CD4-positive, alpha-beta T cell treated with Interferon alpha-2 for 1 hour (primary cell): ENCODE measurements at regions not wholly inside any gene's neighbourhood (a gene's known extent, or its start where the extent isn't known, plus 50 kb on each side); places are given as distances from the start of the nearest gene placed in this dataset.

Source experiments
- DNase-seq, 2 donors: peaks; one replicate each; pipeline ENCODE4 v3.0.0-alpha.2; 2020 to 2022

- DNase-seq = no peak
These were observed 59.0 kb upstream of the IKBKE start for GRCh38 chr1:206411321-206411720.

- no peak for DNase-seq
These were observed 54.3 kb upstream of the IKBKE start for GRCh38 chr1:206415942-206416341.

- DNase-seq = no peak
These were observed 52.3 kb upstream of the IKBKE start for GRCh38 chr1:206417774-206418614.

- no peak for DNase-seq
These were observed 51.0 kb upstream of the IKBKE start for GRCh38 chr1:206419250-206419649.

- DNase-seq = no peak
These were observed 50.5 kb upstream of the IKBKE start for GRCh38 chr1:206419783-206420182.

GRCh38 chr1:206420471-206420870, 49.8 kb upstream of the IKBKE start:
- DNase-seq = no peak
